Ishikawa (cell line): ENCODE measurements at regions not wholly inside any gene's neighbourhood (a gene's known extent, or its start where the extent isn't known, plus 50 kb on each side); places are given as distances from the start of the nearest gene placed in this dataset.

Experiments used
- CEBPB ChIP-seq: IDR thresholded peaks from 2 replicates; pipeline ENCODE4 v1.6.1; 2012
- CREB1 ChIP-seq: IDR thresholded peaks from 2 replicates; pipeline ENCODE4 v1.6.1; 2012; ENCODE audit warnings: low read depth
- EGR1 ChIP-seq: IDR thresholded peaks from 2 replicates; pipeline ENCODE4 v1.6.1; 2012
- EP300 ChIP-seq: IDR thresholded peaks from 2 replicates; pipeline ENCODE4 v1.6.1; 2012; ENCODE audit warnings: borderline replicate concordance
- FOXM1 ChIP-seq: IDR thresholded peaks from 2 replicates; pipeline ENCODE4 v1.6.1; 2012; ENCODE audit warnings: low read depth, borderline replicate concordance
- NFIC ChIP-seq: IDR thresholded peaks from 2 replicates; pipeline ENCODE4 v1.6.1; 2012
- RAD21 ChIP-seq: IDR thresholded peaks from 2 replicates; pipeline ENCODE4 v1.6.1; 2012; ENCODE audit warnings: low read depth
- TAF1 ChIP-seq: IDR thresholded peaks from 2 replicates; pipeline ENCODE4 v1.6.1; 2012; ENCODE audit warnings: low read depth, mild to moderate bottlenecking
- TCF12 ChIP-seq: IDR thresholded peaks from 2 replicates; pipeline ENCODE4 v1.6.1; 2012; ENCODE audit warnings: low read depth
- TEAD4 ChIP-seq: IDR thresholded peaks from 2 replicates; pipeline ENCODE4 v1.6.1; 2012
- YY1 ChIP-seq: IDR thresholded peaks from 2 replicates; pipeline ENCODE4 v1.6.1; 2012; ENCODE audit warnings: low read depth
- ZBTB7A ChIP-seq: IDR thresholded peaks from 2 replicates; pipeline ENCODE4 v1.6.1; 2012; ENCODE audit warnings: low read depth
- TF ChIP-seq, protein P1 (sequence below): IDR thresholded peaks from 2 replicates; pipeline ENCODE4 v1.6.1; 2012
- TF ChIP-seq, protein P2 (sequence below): IDR thresholded peaks from 2 replicates; pipeline ENCODE4 v1.6.1; 2012; ENCODE audit warnings: low read depth, mild to moderate bottlenecking
- TF ChIP-seq, protein P3 (sequence below): IDR thresholded peaks from 2 replicates; pipeline ENCODE4 v1.6.1; 2012

DNA sequence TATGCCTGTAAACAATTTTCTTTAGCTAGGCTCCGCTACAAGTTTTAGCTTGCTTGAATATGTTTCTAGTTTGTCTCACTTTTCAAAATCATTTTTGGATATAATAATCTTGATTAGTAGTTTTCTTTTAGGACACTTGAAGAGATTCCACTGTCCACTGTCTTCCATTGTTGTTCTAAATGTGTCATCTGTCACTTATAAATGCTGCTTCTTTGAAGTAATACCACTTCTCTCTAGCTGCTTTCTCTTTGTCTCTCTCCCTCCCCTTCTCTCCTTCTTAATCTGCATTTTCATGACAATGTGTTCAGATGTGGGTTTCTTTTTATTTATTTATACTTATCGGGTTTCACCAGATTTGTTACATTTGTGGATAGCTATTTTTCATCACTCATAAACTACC, 73.7 kb upstream of the DPP10 start:
- no peak for TF ChIP-seq TAF1
- no peak for TF ChIP-seq TEAD4
- TF ChIP-seq EP300: no peak
- no peak for TF ChIP-seq NFIC
- no peak for TF ChIP-seq CREB1
- TF ChIP-seq TCF12: no peak
- no peak for TF ChIP-seq CEBPB
- no peak for TF ChIP-seq EGR1
- TF ChIP-seq FOXM1: no peak
- TF ChIP-seq, protein P1, sequence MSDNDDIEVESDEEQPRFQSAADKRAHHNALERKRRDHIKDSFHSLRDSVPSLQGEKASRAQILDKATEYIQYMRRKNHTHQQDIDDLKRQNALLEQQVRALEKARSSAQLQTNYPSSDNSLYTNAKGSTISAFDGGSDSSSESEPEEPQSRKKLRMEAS: no peak
- no peak for TF ChIP-seq ZBTB7A
- no peak for TF ChIP-seq YY1
- TF ChIP-seq RAD21: no peak
- TF ChIP-seq, protein P2, sequence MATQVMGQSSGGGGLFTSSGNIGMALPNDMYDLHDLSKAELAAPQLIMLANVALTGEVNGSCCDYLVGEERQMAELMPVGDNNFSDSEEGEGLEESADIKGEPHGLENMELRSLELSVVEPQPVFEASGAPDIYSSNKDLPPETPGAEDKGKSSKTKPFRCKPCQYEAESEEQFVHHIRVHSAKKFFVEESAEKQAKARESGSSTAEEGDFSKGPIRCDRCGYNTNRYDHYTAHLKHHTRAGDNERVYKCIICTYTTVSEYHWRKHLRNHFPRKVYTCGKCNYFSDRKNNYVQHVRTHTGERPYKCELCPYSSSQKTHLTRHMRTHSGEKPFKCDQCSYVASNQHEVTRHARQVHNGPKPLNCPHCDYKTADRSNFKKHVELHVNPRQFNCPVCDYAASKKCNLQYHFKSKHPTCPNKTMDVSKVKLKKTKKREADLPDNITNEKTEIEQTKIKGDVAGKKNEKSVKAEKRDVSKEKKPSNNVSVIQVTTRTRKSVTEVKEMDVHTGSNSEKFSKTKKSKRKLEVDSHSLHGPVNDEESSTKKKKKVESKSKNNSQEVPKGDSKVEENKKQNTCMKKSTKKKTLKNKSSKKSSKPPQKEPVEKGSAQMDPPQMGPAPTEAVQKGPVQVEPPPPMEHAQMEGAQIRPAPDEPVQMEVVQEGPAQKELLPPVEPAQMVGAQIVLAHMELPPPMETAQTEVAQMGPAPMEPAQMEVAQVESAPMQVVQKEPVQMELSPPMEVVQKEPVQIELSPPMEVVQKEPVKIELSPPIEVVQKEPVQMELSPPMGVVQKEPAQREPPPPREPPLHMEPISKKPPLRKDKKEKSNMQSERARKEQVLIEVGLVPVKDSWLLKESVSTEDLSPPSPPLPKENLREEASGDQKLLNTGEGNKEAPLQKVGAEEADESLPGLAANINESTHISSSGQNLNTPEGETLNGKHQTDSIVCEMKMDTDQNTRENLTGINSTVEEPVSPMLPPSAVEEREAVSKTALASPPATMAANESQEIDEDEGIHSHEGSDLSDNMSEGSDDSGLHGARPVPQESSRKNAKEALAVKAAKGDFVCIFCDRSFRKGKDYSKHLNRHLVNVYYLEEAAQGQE: no peak
- TF ChIP-seq, protein P3, sequence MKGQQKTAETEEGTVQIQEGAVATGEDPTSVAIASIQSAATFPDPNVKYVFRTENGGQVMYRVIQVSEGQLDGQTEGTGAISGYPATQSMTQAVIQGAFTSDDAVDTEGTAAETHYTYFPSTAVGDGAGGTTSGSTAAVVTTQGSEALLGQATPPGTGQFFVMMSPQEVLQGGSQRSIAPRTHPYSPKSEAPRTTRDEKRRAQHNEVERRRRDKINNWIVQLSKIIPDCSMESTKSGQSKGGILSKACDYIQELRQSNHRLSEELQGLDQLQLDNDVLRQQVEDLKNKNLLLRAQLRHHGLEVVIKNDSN: no peak

DNA sequence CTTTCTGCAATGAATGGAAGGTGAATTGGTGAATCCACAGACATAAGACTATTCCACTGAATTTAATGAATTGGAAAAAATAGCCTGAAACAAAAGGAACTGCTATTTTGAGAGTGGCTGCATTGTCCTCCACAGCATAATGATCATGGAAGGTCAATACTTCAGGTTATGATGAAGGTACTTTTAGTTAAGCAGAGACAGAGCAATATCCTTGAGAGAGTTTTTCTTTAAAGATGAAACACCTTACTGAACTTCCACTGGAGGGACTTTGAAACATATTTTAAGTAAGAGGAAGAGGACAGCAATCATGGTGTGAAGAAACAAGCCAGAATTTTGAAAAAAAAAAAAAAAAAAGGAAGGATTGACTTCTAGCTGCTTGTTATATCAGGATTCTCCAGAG, 68.8 kb upstream of the DPP10 start:
- TF ChIP-seq, protein P1: no peak
- TF ChIP-seq, protein P2: no peak

DNA sequence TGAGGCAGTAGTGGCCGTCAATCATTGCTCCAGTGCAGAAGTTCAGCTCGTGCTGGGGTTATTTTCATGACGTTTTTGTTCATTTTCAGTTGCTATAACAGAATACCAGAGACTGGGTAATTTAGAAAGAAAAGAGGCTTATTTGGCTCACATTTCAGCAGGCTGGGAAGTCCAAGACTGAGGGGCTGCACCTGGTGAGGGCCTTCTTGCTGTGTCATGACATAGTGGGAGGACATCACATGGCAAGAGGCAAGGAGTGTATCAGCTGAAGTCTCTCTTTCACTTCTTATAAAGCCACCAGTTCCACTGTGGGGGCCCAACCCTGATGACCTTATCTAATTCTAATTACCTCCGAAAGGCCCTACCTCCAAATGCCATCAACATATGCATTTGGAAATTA, 58.0 kb upstream of the DPP10 start:
- TF ChIP-seq CREB1: no peak
- no peak for TF ChIP-seq FOXM1
- no peak for TF ChIP-seq EGR1
- TF ChIP-seq TAF1: no peak
- no peak for TF ChIP-seq NFIC
- TF ChIP-seq, protein P1: no peak
- no peak for TF ChIP-seq ZBTB7A
- TF ChIP-seq EP300: no peak

DNA sequence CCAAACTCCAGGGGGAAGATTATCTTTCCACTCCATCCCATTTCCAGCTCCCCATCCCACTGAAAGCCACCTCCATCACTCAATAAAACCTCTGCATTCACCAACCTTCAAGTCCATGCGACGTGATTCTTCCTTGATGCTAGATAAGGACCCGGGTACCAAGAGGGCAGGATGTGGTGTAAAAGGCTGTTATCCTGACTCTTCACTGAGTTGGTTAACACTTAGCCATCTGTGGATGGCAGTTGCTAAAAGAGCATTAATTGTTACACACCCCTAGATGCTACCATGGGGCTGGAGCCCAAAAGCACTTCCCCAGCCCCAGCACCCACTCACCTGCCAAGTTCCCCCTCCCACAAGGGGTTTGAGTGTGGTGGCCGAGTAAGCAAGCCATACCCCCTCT, 53.4 kb upstream of the DPP10 start:
- TF ChIP-seq CREB1 (no peak), YY1 (no peak), EP300 (no peak), ZBTB7A (no peak)
